HEK293T (cell line): ENCODE measurements at regions not wholly inside any gene's neighbourhood (a gene's known extent, or its start where the extent isn't known, plus 50 kb on each side); places are given as distances from the start of the nearest gene placed in this dataset.

ENCODE experiments used
- ARNT ChIP-seq: fragments of 450-650 bp; IDR thresholded peaks from 2 replicates; pipeline ENCODE4 v1.6.1; 2017; ENCODE audit warnings: mild to moderate bottlenecking
- BHLHE40 ChIP-seq: fragments of 450-650 bp; IDR thresholded peaks from 2 replicates; pipeline ENCODE4 v1.6.1; 2016; ENCODE audit warnings: mild to moderate bottlenecking, moderate library complexity, borderline replicate concordance
- ELF4 ChIP-seq: fragments of 450-650 bp; IDR thresholded peaks from 2 replicates; pipeline ENCODE4 v1.6.1; 2017; ENCODE audit warnings: antibody characterized with exemption
- FOXK2 ChIP-seq: fragments of 450-650 bp; IDR thresholded peaks from 2 replicates; pipeline ENCODE4 v1.6.1; 2016; ENCODE audit warnings: mild to moderate bottlenecking
- LEF1 ChIP-seq: fragments of 450-650 bp; IDR thresholded peaks from 2 replicates; pipeline ENCODE4 v1.6.1; 2017; ENCODE audit warnings: mild to moderate bottlenecking, borderline replicate concordance
- TARDBP ChIP-seq: fragments of 450-650 bp; IDR thresholded peaks from 2 replicates; pipeline ENCODE4 v1.6.1; 2016
- ZNF384 ChIP-seq: fragments of 450-650 bp; IDR thresholded peaks from 2 replicates; pipeline ENCODE4 v1.6.1; 2016

DNA sequence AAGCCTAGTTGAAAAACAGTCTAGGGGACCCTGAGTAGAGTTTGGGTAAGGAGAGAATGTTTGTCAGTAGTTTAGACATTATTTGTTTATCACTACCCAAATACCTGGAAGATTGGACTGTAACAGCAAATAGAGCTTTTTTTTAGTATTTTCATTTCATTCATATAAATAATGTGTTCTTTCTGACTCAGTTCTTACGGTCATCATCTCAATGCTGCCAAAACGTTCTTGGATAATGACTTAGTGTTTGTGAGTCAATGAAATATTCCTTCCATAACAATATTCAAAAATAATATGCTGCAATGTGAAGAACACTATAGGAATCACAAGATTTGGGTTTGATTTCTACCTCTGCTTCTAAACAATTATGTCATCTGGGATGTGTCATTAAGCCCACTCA is 400.0 kb upstream of the PKN2 start:
- TF ChIP-seq ARNT (no peak), FOXK2 (no peak), ELF4 (no peak), LEF1 (no peak), ZNF384 (no peak), BHLHE40 (no peak), TARDBP (no peak)
